ENCODE measurements at regions not wholly inside any gene's neighbourhood (a gene's known extent, or its start where the extent isn't known, plus 50 kb on each side); places are given as distances from the start of the nearest gene placed in this dataset.

DNA sequence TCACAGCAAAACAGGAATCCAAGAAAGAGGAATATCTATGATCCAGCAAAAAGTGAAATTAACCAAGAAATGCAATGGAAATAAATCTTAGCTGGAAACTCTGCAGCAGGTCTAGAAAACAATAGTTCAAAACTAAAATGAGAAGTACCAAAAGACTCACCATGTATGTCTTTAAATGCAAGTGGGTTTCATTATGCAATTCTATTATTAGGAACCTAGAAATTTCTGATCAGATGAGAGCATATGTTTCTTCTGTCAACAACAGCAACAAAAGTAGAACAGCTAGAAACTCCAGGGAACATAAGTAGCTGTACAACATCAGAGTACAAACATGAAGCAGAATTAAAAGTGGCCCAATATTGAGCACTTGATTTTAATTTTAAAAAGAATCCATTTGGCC lies 304.0 kb downstream of the ARHGAP12 start:
- no peaks in the 10 kb centered on the region for H3K36me3 ChIP-seq (ENCODE audit: control insufficient read depth, insufficient read depth, low read length)
- no peaks in the 10 kb centered on the region for H3K4me1 ChIP-seq (ENCODE audit: control insufficient read depth, insufficient read depth, low read length)
- no peak overlapping the region for H3K9ac ChIP-seq (ENCODE audit: low read depth, low read length)
- no peaks in the 10 kb centered on the region for H3K27me3 ChIP-seq (ENCODE audit: control insufficient read depth, insufficient read depth, low read length)
- H3K9me3 ChIP-seq (ENCODE audit: control insufficient read depth, insufficient read depth, low read length): no peaks in the 10 kb centered on the region
- H3K4me3 ChIP-seq (ENCODE audit: low read depth, low read length): no peak overlapping the region

DNA sequence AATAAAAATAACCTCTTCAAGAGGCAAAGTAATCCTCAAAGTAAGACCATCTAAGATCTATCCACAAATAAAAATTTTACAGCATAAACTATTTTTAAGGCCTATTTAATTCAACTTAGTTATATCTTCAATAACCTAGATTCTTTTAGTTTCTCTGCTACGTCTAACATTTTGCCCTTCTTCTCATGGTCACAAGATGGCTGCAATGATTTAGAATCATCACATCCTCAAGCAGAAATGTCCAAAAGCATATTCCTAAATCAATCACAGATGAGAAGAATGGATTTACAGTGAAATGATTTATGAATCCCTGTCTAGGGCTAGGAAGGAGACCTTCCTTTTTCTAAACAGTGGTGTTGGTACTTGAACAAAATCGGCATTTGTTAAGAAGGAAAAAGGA lies 304.7 kb downstream of the ARHGAP12 start:
- Histone ChIP-seq H3K9me3 (ENCODE audit: control insufficient read depth, insufficient read depth, low read length) (no peaks in the 10 kb centered on the region), H3K4me3 (ENCODE audit: low read depth, low read length) (no peak overlapping the region), H3K9ac (ENCODE audit: low read depth, low read length) (no peak overlapping the region), H3K4me1 (ENCODE audit: control insufficient read depth, insufficient read depth, low read length) (no peaks in the 10 kb centered on the region), H3K27me3 (ENCODE audit: control insufficient read depth, insufficient read depth, low read length) (no peaks in the 10 kb centered on the region), H3K36me3 (ENCODE audit: control insufficient read depth, insufficient read depth, low read length) (no peaks in the 10 kb centered on the region)

DNA sequence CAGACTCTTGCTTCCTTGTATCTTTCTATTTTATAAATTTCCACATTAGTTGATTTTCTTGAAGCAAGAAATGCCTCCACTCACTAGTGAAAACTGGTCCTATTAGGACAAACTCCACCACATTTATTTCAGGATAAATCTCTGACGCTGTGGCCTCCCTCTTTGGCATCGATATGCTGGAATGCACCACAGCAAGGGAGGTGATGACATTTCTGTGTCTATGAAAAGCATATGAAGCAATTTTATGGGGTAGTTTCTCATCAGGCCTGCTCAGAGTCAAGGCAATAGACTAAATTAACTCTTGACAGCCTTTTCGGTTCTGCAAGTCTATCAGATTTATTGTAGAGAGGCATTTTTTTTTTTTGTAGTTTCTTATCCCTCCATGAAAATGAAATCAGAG lies 304.4 kb downstream of the ZEB1 start:
- no peaks in the 10 kb centered on the region for H3K9me3 ChIP-seq (ENCODE audit: control insufficient read depth, insufficient read depth, low read length)
- no peaks in the 10 kb centered on the region for H3K36me3 ChIP-seq (ENCODE audit: control insufficient read depth, insufficient read depth, low read length)
- no peaks in the 10 kb centered on the region for H3K27me3 ChIP-seq (ENCODE audit: control insufficient read depth, insufficient read depth, low read length)
- H3K9ac ChIP-seq (ENCODE audit: low read depth, low read length): no peak overlapping the region
- no peak overlapping the region for H3K4me3 ChIP-seq (ENCODE audit: low read depth, low read length)
- H3K4me1 ChIP-seq (ENCODE audit: control insufficient read depth, insufficient read depth, low read length): no peaks in the 10 kb centered on the region

DNA sequence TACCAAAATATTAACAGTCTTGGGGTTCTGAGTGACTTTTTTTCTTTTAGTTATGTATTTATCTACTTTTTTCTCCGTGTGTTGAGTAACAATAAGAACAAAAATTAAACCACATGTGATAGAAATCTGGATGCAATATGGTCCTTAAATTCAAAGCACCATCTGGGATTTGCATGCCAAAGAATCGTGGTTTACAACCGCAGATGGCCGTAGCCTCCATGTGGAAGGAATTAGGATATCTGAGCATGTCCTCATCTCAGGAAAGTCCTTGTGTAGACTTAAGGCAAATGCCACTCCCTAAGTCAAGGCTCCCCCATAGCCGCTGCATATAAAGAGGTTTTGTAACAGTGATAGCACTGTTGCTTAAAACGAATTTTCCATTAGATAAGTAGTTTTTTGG lies 304.0 kb downstream of the ZEB1 start:
- Histone ChIP-seq H3K9ac (ENCODE audit: low read depth, low read length) (no peak overlapping the region), H3K4me3 (ENCODE audit: low read depth, low read length) (no peak overlapping the region), H3K27me3 (ENCODE audit: control insufficient read depth, insufficient read depth, low read length) (no peaks in the 10 kb centered on the region), H3K4me1 (ENCODE audit: control insufficient read depth, insufficient read depth, low read length) (no peaks in the 10 kb centered on the region), H3K9me3 (ENCODE audit: control insufficient read depth, insufficient read depth, low read length) (no peaks in the 10 kb centered on the region), H3K36me3 (ENCODE audit: control insufficient read depth, insufficient read depth, low read length) (no peaks in the 10 kb centered on the region)

DNA sequence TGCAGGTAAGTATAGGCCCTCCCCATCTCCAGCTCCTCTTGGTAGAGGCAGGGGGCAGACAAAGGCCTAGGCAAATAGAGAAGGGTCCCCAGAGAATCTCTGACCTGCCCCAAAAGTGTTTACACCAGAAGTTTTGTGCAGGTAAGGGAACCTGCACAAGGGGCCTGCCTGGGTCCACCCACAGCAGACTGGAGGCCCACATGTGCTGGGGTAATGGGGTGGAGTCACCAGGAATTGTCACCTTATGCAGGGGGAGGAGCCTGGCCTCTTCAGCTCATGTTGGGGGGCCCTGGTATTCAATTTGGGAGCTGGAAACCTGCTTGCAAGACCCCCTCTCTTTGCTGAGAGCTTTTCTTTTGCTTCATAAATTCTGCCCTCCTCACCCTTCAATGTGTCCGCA lies 302.7 kb downstream of the ZEB1 start:
- Histone ChIP-seq H3K9ac (ENCODE audit: low read depth, low read length) (no peak overlapping the region), H3K4me3 (ENCODE audit: low read depth, low read length) (no peak overlapping the region), H3K4me1 (ENCODE audit: control insufficient read depth, insufficient read depth, low read length) (no peaks in the 10 kb centered on the region), H3K27me3 (ENCODE audit: control insufficient read depth, insufficient read depth, low read length) (no peaks in the 10 kb centered on the region), H3K36me3 (ENCODE audit: control insufficient read depth, insufficient read depth, low read length) (no peaks in the 10 kb centered on the region), H3K9me3 (ENCODE audit: control insufficient read depth, insufficient read depth, low read length) (no peaks in the 10 kb centered on the region)

DNA sequence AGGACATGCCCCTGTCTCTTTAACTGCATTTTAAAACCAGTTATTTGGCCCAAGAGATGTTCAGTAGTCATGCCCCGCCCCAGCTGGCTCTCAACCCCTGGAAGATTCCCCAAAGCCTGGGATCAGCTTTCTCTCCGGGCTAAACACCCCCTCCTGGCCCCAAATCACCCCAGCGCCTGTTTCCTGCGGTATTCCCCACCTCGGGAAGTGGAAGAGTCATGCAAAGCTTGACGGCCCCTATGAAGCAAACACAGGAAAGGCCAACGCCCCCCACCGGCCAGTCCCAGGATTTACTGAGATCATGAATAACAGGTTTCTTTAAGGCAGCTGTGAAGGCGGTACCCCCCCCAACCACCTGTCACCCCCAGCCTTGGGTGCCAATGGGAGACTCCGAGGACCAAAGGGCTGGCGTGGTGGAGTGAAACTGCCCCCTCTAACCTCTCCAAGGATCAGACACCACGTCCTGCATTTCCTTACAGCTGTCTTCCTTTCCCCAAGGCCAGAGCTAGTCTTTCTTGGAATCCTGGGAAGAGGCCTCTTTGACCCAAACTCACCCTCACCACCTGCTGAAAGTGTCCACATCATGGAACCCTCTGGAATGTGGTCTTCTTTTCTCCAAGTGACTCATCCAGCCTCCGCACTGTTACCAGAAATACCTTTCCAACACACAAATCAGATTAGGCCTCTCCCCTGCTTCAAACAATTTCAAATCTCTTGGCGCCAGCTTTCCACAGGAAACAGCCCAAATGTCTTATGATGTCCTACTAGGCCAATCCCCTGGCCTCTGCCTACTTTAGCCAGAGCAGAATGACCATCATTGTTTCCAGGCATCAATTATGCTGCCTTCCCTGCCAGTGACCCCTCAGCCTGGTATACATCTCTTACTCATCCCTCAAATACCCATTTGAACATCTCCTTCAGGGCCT lies 301.5 kb downstream of the ZEB1 start:
- no peak overlapping the region for H3K9ac ChIP-seq (ENCODE audit: low read depth, low read length)
- H3K27me3 ChIP-seq (ENCODE audit: control insufficient read depth, insufficient read depth, low read length): no peaks in the 10 kb centered on the region
- no peaks in the 10 kb centered on the region for H3K9me3 ChIP-seq (ENCODE audit: control insufficient read depth, insufficient read depth, low read length)
- no peaks in the 10 kb centered on the region for H3K36me3 ChIP-seq (ENCODE audit: control insufficient read depth, insufficient read depth, low read length)
- H3K4me3 ChIP-seq (ENCODE audit: low read depth, low read length): no peak overlapping the region
- no peaks in the 10 kb centered on the region for H3K4me1 ChIP-seq (ENCODE audit: control insufficient read depth, insufficient read depth, low read length)

DNA sequence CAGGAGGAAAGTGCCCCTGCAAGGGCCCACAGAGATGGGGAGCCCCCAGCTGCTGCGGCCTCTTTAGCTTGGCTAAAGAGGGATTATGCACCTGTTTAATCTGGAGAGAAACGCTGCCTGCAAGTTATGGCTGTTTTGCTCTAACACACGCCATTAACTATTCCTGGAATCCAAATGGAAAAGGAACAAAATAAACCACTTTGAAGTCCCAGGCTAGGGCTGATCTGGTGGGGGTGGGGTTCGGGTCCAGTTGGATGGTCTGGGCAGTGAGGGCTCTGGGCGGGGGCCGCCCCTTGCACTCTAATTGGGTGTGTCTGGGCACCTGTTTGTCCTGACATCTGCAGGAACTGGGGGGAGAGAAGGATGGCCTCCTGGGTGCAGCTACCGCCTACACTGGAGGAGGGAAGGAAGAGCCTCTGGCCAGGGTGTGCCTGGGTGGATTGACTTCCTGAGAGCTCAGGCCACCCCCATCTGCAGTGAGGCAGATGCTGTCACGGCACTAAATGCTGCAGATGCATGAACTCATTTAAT lies 300.6 kb downstream of the ZEB1 start:
- no peak overlapping the region for H3K9ac ChIP-seq (ENCODE audit: low read depth, low read length)
- no peak overlapping the region for H3K4me3 ChIP-seq (ENCODE audit: low read depth, low read length)
- H3K27me3 ChIP-seq (ENCODE audit: control insufficient read depth, insufficient read depth, low read length): no peaks in the 10 kb centered on the region
- H3K36me3 ChIP-seq (ENCODE audit: control insufficient read depth, insufficient read depth, low read length): no peaks in the 10 kb centered on the region
- H3K9me3 ChIP-seq (ENCODE audit: control insufficient read depth, insufficient read depth, low read length): no peaks in the 10 kb centered on the region
- H3K4me1 ChIP-seq (ENCODE audit: control insufficient read depth, insufficient read depth, low read length): no peaks in the 10 kb centered on the region

DNA sequence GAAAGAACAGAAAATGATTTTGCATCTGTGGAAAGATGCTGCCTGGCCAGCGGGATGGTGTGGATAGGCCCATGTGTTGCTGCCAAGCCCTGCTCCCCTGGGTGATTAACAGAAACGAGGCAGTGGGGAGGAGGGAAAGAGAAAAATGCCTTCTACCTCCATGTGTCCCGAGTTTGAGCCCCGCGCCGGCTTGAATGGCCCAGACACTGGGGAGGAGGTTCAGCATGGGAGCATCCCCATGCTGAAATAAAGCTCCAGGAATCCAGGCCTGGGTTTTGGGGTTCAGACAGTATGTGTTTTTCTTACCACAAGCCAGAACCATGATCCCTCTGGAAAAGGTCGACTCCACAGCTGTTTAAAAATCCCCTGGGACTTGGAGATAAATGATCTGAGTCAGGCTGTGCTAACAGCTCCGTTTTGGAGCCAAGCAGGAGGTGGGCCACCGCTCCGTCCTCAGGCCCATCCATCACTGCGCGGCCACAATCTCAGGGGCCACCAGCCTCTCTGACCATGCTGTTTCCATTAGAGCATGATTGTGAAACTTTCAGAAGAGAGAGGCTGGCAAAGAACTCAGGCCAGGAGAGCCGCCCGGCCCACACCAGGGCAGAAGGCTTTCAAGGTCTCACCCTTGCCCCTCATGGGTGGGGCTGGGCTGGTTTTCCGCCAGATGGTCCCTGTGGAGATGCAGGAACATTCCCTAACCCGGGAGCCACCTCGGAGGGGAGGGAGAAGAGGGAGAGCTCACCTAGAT lies 299.7 kb downstream of the ZEB1 start:
- no peak overlapping the region for H3K9ac ChIP-seq (ENCODE audit: low read depth, low read length)
- H3K36me3 ChIP-seq (ENCODE audit: control insufficient read depth, insufficient read depth, low read length): no peaks in the 10 kb centered on the region
- H3K4me3 ChIP-seq (ENCODE audit: low read depth, low read length): no peak overlapping the region
- no peaks in the 10 kb centered on the region for H3K9me3 ChIP-seq (ENCODE audit: control insufficient read depth, insufficient read depth, low read length)
- no peaks in the 10 kb centered on the region for H3K4me1 ChIP-seq (ENCODE audit: control insufficient read depth, insufficient read depth, low read length)
- H3K27me3 ChIP-seq (ENCODE audit: control insufficient read depth, insufficient read depth, low read length): no peaks in the 10 kb centered on the region

DNA sequence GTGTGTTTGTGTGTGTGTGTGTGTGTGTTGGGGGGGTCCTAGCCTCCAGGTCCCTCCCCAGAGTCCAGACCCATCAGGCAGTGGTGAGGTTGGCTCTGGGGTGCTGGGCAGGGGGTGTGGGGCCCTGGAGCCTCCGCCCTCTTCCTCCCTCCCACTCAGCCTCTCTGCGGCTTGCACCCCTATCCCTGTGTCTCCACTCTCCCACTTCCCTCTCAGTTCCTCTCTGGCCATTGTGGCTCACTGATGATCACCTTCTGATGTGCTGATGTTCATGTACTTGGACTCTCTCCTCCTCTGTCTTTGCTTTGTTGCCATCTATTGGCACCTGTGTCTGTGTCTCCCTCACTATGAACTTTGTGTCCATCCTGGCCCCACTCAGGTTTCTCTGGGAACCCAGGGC lies 298.7 kb downstream of the ZEB1 start:
- H3K4me1 ChIP-seq (ENCODE audit: control insufficient read depth, insufficient read depth, low read length): no peaks in the 10 kb centered on the region
- H3K9me3 ChIP-seq (ENCODE audit: control insufficient read depth, insufficient read depth, low read length): no peaks in the 10 kb centered on the region
- H3K36me3 ChIP-seq (ENCODE audit: control insufficient read depth, insufficient read depth, low read length): no peaks in the 10 kb centered on the region
- H3K9ac ChIP-seq (ENCODE audit: low read depth, low read length): no peak overlapping the region
- H3K4me3 ChIP-seq (ENCODE audit: low read depth, low read length): no peak overlapping the region
- H3K27me3 ChIP-seq (ENCODE audit: control insufficient read depth, insufficient read depth, low read length): no peaks in the 10 kb centered on the region

DNA sequence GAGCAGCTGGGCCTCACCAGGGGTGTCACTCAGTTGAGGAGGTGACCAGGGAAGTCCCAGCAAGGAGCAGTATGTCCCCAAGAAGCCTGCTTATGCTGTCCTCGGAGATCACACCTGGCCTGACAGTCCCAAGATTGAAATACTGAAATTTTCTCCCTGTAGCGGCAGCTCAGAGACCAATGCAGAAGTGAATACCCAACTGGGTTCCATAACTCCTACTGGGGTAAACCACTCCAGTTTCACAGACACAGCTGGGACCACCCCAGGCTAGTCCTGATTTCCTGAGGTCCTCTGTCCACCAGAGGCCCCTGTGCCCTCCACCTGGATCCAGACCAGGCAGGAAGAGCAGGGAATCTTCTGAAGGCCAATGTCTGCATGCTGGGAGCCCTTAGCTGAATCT lies 298.1 kb downstream of the ZEB1 start:
- Histone ChIP-seq H3K36me3 (ENCODE audit: control insufficient read depth, insufficient read depth, low read length) (no peaks in the 10 kb centered on the region), H3K4me3 (ENCODE audit: low read depth, low read length) (no peak overlapping the region), H3K9me3 (ENCODE audit: control insufficient read depth, insufficient read depth, low read length) (no peaks in the 10 kb centered on the region), H3K4me1 (ENCODE audit: control insufficient read depth, insufficient read depth, low read length) (no peaks in the 10 kb centered on the region), H3K9ac (ENCODE audit: low read depth, low read length) (no peak overlapping the region), H3K27me3 (ENCODE audit: control insufficient read depth, insufficient read depth, low read length) (no peaks in the 10 kb centered on the region)

DNA sequence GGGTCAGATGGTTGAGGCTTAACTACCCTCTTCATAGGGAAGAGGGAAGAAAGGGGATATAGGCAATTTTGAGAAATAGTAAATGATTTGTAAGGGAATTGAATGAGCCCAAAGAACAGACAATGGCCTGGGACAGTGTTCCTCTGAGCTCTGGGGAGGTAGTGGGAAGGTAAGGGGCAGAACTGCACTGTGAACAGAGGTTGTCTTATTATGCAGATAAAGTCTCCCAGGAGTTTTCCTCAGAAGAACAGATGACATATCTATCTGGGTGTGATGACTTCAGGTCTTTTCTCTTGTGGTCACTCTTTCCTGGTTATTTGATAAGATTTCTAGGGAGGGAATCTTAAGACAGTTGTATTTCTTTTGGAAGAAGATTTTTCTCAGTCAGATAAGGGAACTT lies 296.1 kb downstream of the ZEB1 start:
- H3K9ac ChIP-seq (ENCODE audit: low read depth, low read length): no peak overlapping the region
- no peaks in the 10 kb centered on the region for H3K4me1 ChIP-seq (ENCODE audit: control insufficient read depth, insufficient read depth, low read length)
- no peaks in the 10 kb centered on the region for H3K9me3 ChIP-seq (ENCODE audit: control insufficient read depth, insufficient read depth, low read length)
- no peaks in the 10 kb centered on the region for H3K36me3 ChIP-seq (ENCODE audit: control insufficient read depth, insufficient read depth, low read length)
- no peaks in the 10 kb centered on the region for H3K27me3 ChIP-seq (ENCODE audit: control insufficient read depth, insufficient read depth, low read length)
- H3K4me3 ChIP-seq (ENCODE audit: low read depth, low read length): no peak overlapping the region

DNA sequence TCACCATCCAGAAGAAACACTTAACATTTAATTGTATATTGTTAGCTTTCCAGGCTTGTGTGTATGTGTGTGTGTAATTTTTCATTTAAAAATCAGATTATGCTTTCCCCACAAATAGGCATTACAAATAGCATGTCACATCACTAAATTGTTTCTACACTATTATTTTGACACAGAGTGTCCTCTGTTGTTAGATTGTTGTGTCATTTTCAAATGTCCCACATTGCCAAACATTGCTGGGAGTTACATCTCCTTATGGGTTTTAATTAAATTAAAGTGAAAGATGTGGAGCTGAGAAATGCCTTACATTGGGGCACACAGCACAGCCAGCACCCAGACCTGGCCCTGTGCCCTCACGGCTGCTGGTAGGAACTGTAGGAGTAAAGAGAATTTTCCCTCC lies 295.6 kb downstream of the ZEB1 start:
- no peaks in the 10 kb centered on the region for H3K36me3 ChIP-seq (ENCODE audit: control insufficient read depth, insufficient read depth, low read length)

More for the DNA sequence above, 295.6 kb downstream of the ZEB1 start:
- H3K4me3 ChIP-seq (ENCODE audit: low read depth, low read length): no peak overlapping the region
- H3K9me3 ChIP-seq (ENCODE audit: control insufficient read depth, insufficient read depth, low read length): no peaks in the 10 kb centered on the region
- no peak overlapping the region for H3K9ac ChIP-seq (ENCODE audit: low read depth, low read length)
- H3K27me3 ChIP-seq (ENCODE audit: control insufficient read depth, insufficient read depth, low read length): no peaks in the 10 kb centered on the region
- H3K4me1 ChIP-seq (ENCODE audit: control insufficient read depth, insufficient read depth, low read length): no peaks in the 10 kb centered on the region
